Lung (tissue), 11 donors: ENCODE measurements at regions not wholly inside any gene's neighbourhood (a gene's known extent, or its start where the extent isn't known, plus 50 kb on each side); places are given as distances from the start of the nearest gene placed in this dataset.

Experiments
- ATAC-seq: fragments of 200-7000 bp; cut with Tn5 transposase; one replicate; pipeline ENCODE4 v1.9.1; 2020; ENCODE audit warnings: moderate number of reproducible peaks; ENCODE audit not compliant: insufficient read depth, low FRiP score
- DNase-seq, 3 donors: peaks; one replicate each; pipeline ENCODE4 v3.0.0-alpha.2; 2013 to 2017
- H3K27ac ChIP-seq, 2 donors: one replicate each; pipeline ENCODE4 v1.5.1; 2013; ENCODE audit warnings: mild to moderate bottlenecking in 2 of 2, moderate library complexity in 2 of 2, control low read depth in 1 of 2, inconsistent platforms in 1 of 2, low read depth in 1 of 2, low read length in 1 of 2
- H3K27me3 ChIP-seq, 3 donors: one replicate each; pipeline ENCODE4 v1.5.1; 2013; ENCODE audit warnings: low read length in 2 of 3; ENCODE audit not compliant: control insufficient read depth in 3 of 3, insufficient read depth in 3 of 3
- H3K36me3 ChIP-seq, 4 donors: one replicate each; pipeline ENCODE4 v1.5.1; 2013; ENCODE audit warnings: low read length in 4 of 4, mild to moderate bottlenecking in 1 of 4, moderate library complexity in 1 of 4; ENCODE audit not compliant: control insufficient read depth in 4 of 4, insufficient read depth in 4 of 4
- H3K4me1 ChIP-seq, 5 donors: one replicate each; pipeline ENCODE4 v1.5.1; 2013; ENCODE audit warnings: low read length in 5 of 5, mild to moderate bottlenecking in 2 of 5, moderate library complexity in 1 of 5; ENCODE audit not compliant: control insufficient read depth in 5 of 5, insufficient read depth in 5 of 5
- H3K4me3 ChIP-seq: one replicate; pipeline ENCODE4 v1.5.1; 2013; ENCODE audit warnings: mild to moderate bottlenecking, control low read depth, moderate library complexity
- H3K9ac ChIP-seq, 2 donors: one replicate each; pipeline ENCODE4 v1.5.1; 2013; ENCODE audit warnings: low read length in 2 of 2, control low read depth in 1 of 2; ENCODE audit not compliant: insufficient read depth in 1 of 2
- H3K9me3 ChIP-seq, 4 donors: one replicate each; pipeline ENCODE4 v1.5.1; 2013; ENCODE audit warnings: low read length in 3 of 4, mild to moderate bottlenecking in 1 of 4, moderate library complexity in 1 of 4; ENCODE audit not compliant: control insufficient read depth in 4 of 4, insufficient read depth in 3 of 4
- WGBS, 2 donors: extraction: QIAGEN DNeasy Blood & Tissue Kit; methylation state at CpG; one replicate each; pipeline ENCODE4 v1.1.7; 2013; 5-methylcytosine and 5-hydroxymethylcytosine counted together
- TF ChIP-seq, protein P1 (sequence below): IDR thresholded peaks from 2 replicates; pipeline ENCODE4 v1.5.1; 2012; ENCODE audit warnings: mild to moderate bottlenecking; ENCODE audit errors: control extremely low read depth, extremely low read depth
- donor health status: control.
- donor health status: control.
- donor health status: Bipolar disorder and iron deficiency.
- donor health status: healthy.
- donor health status: DM: yes; HTN: yes; CAD: no.

DNA sequence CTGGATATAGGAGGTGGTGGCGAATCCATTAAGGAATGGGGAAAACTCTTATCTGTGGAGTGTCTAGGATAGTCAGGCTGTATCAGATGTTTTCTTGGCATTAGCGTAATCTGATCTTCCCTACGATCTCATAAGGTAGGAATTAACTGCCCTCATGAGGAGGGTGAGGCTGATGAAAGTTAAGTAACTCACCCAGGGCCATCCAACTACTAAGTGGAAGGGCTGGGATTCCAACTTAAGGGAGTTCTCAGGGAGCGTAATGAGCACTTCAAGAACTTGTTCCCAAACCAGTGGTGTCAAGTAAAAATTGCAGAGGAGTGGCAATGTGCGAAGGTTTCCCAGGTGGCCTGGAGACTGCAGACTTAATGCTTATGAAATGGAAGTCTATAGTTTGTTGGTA is 55.9 kb upstream of the OSBPL11 start:
- no peak overlapping the region for H3K9ac ChIP-seq
- 70 to 79% methylated on average over 5 of the region's 5 CpGs for WGBS, 2 donors
- peak overlapping the region in 1 of 2 donors; percentile 32 for H3K27ac ChIP-seq
- no peaks in the 10 kb centered on the region for H3K27me3 ChIP-seq
- H3K4me1 ChIP-seq, result peaks cover 0 to 9% (median 3%) of the 10 kb centered on the region in 5 donors
- no peaks in the 10 kb centered on the region for H3K36me3 ChIP-seq
- no peak overlapping the region for H3K4me3 ChIP-seq
- ATAC-seq (no peak), DNase-seq (peak in 1 of 3 donors; percentile 29)
- H3K9me3 ChIP-seq, result no peaks in the 10 kb centered on the region
- TF ChIP-seq, protein P1, sequence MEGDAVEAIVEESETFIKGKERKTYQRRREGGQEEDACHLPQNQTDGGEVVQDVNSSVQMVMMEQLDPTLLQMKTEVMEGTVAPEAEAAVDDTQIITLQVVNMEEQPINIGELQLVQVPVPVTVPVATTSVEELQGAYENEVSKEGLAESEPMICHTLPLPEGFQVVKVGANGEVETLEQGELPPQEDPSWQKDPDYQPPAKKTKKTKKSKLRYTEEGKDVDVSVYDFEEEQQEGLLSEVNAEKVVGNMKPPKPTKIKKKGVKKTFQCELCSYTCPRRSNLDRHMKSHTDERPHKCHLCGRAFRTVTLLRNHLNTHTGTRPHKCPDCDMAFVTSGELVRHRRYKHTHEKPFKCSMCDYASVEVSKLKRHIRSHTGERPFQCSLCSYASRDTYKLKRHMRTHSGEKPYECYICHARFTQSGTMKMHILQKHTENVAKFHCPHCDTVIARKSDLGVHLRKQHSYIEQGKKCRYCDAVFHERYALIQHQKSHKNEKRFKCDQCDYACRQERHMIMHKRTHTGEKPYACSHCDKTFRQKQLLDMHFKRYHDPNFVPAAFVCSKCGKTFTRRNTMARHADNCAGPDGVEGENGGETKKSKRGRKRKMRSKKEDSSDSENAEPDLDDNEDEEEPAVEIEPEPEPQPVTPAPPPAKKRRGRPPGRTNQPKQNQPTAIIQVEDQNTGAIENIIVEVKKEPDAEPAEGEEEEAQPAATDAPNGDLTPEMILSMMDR, result no peak

DNA sequence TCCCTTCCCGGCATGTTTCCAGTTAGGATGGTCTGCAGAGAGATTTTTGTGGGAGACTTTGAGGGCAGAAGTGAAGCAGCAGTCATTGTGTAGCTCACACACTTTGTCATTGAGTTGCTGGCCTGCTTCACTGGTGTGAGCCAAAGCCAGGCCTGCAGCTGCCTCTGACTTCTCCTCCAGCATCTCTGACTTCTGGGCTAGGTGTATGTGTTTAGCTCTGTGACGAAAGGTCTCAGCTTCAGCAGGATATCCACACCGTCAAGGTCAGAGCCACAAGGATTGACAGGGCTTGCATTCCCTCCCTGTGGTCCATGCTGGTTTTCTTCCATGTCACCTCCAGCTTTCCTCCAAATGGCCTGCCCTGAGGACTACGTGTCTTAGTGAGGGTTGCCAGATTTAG is 57.1 kb upstream of the OSBPL11 start:
- WGBS, 2 donors, result 83 to 85% methylated on average over 4 of the region's 4 CpGs
- Histone ChIP-seq H3K27me3 (no peaks in the 10 kb centered on the region), H3K4me1 (peaks cover 0 to 7% (median under 1%) of the 10 kb centered on the region in 5 donors), H3K9ac (no peak overlapping the region), H3K27ac (peak overlapping the region in 1 of 2 donors; percentile 60), H3K4me3 (no peak overlapping the region), H3K9me3 (no peaks in the 10 kb centered on the region), H3K36me3 (no peaks in the 10 kb centered on the region)
- TF ChIP-seq, protein P1, result no peak
- no peak for DNase-seq
- ATAC-seq, result no peak

DNA sequence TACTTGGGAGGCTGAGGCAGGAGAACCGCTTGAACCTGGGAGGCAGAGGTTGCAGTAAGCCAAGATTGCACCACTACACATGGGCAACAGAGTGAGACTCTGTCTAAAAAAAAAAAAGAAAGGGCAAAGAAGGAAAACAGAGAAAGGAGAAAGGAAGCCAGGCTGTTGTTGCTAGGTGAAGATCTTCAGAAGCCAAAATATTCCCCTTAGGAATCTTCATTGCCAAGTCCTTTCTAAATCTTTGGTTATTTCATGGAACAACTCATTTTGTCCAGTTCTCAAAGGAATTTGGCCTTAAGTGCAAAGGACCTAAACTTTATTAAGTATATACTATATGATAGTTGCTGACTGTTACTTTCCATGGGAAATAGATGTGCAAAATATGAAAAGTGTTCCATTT is 59.2 kb upstream of the OSBPL11 start:
- Histone ChIP-seq H3K36me3 (no peaks in the 10 kb centered on the region), H3K4me1 (peaks cover 0 to 1% (median 0%) of the 10 kb centered on the region in 5 donors), H3K27ac (no peak overlapping the region), H3K9me3 (no peaks in the 10 kb centered on the region), H3K4me3 (no peak overlapping the region), H3K27me3 (no peaks in the 10 kb centered on the region), H3K9ac (no peak overlapping the region)
- TF ChIP-seq, protein P1, result no peak
- DNase-seq (no peak), ATAC-seq (no peak)
- WGBS, 2 donors, result 89 to 96% methylated on average over 1 of the region's 1 CpG

DNA sequence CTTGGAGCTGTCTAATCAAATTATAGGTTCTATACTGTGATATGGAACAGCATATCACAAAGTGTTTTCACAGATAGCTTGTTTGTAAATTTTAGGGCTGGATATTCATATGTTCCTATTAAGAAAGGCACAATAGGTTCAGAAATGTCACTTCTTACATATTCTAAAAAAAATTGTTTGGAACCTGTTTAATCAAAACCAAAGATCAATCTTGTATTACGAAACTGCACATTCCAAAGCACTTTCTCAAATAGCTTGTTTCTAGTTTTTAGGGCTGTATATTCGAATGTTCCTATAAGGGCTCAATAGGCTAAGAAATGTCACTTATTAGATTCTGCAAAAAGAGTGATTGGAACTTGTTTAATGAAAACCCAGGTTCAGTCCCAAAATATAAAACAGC is 67.4 kb upstream of the OSBPL11 start:
- no peak overlapping the region for H3K27ac ChIP-seq
- no peaks in the 10 kb centered on the region for H3K4me1 ChIP-seq
- no peaks in the 10 kb centered on the region for H3K36me3 ChIP-seq
- TF ChIP-seq, protein P1, result no peak
- H3K9ac ChIP-seq, result no peak overlapping the region
- no peaks in the 10 kb centered on the region for H3K27me3 ChIP-seq
- no peak for ATAC-seq
- WGBS, 2 donors, result 84 to 93% methylated on average over 2 of the region's 2 CpGs
- DNase-seq, result no peak
- no peak overlapping the region for H3K4me3 ChIP-seq
- no peaks in the 10 kb centered on the region for H3K9me3 ChIP-seq
